HG03060 (cell line): ENCODE measurements at regions not wholly inside any gene's neighbourhood (a gene's known extent, or its start where the extent isn't known, plus 50 kb on each side); places are given as distances from the start of the nearest gene placed in this dataset.

ENCODE experiments used
- ATAC-seq: cut with Tn5 transposase; IDR thresholded peaks from one replicate; pipeline ENCODE4 v1.9.1; 2021; ENCODE audit warnings: low read depth, moderate number of reproducible peaks; ENCODE audit not compliant: unreplicated experiment

- ATAC-seq: no peak
Measured at GRCh38 chr11:110989428-110990133, 255.9 kb upstream of the POU2AF2 start.

GRCh38 chr11:110988671-110989070, 256.9 kb upstream of the POU2AF2 start:
- ATAC-seq: no peak

GRCh38 chr11:110986016-110986415, 259.5 kb upstream of the POU2AF2 start:
- ATAC-seq: no peak

GRCh38 chr11:110985547-110985946, 260.0 kb upstream of the POU2AF2 start:
- no peak for ATAC-seq

GRCh38 chr11:110984693-110985092, 260.8 kb upstream of the POU2AF2 start:
- no peak for ATAC-seq

- ATAC-seq: no peak
Measured at GRCh38 chr11:110984147-110984546, 261.4 kb upstream of the POU2AF2 start.

- ATAC-seq: no peak
Measured at GRCh38 chr11:110982214-110982613, 263.3 kb upstream of the POU2AF2 start.

- no peak for ATAC-seq
Measured at GRCh38 chr11:110979696-110980095, 265.8 kb upstream of the POU2AF2 start.

- no peak for ATAC-seq
Measured at GRCh38 chr11:110977661-110978060, 265.4 kb upstream of the ARHGAP20 start.

GRCh38 chr11:110974731-110975130, 262.5 kb upstream of the ARHGAP20 start:
- ATAC-seq: no peak

- no peak for ATAC-seq
Measured at GRCh38 chr11:110973401-110973980, 261.3 kb upstream of the ARHGAP20 start.

GRCh38 chr11:110972640-110973039, 260.4 kb upstream of the ARHGAP20 start:
- no peak for ATAC-seq

- ATAC-seq: no peak
Measured at GRCh38 chr11:110972106-110972505, 259.9 kb upstream of the ARHGAP20 start.

- no peak for ATAC-seq
Measured at GRCh38 chr11:110971140-110971539, 258.9 kb upstream of the ARHGAP20 start.

- no peak for ATAC-seq
Measured at GRCh38 chr11:110968348-110969062, 256.3 kb upstream of the ARHGAP20 start.

- no peak for ATAC-seq
Measured at GRCh38 chr11:110966131-110966530, 253.9 kb upstream of the ARHGAP20 start.

GRCh38 chr11:110962921-110963320, 250.7 kb upstream of the ARHGAP20 start:
- no peak for ATAC-seq

GRCh38 chr11:110960167-110960566, 247.9 kb upstream of the ARHGAP20 start:
- ATAC-seq: no peak

GRCh38 chr11:110958216-110958615, 246.0 kb upstream of the ARHGAP20 start:
- no peak for ATAC-seq

GRCh38 chr11:110955776-110956175, 243.5 kb upstream of the ARHGAP20 start:
- ATAC-seq: no peak

- no peak for ATAC-seq
Measured at GRCh38 chr11:110951950-110952503, 239.8 kb upstream of the ARHGAP20 start.
